ENCODE measurements at regions not wholly inside any gene's neighbourhood (a gene's known extent, or its start where the extent isn't known, plus 50 kb on each side); places are given as distances from the start of the nearest gene placed in this dataset.

GRCh38 chr7:125409921-125410320 is 480.3 kb upstream of the POT1 start:
- TF ChIP-seq, protein P1, sequence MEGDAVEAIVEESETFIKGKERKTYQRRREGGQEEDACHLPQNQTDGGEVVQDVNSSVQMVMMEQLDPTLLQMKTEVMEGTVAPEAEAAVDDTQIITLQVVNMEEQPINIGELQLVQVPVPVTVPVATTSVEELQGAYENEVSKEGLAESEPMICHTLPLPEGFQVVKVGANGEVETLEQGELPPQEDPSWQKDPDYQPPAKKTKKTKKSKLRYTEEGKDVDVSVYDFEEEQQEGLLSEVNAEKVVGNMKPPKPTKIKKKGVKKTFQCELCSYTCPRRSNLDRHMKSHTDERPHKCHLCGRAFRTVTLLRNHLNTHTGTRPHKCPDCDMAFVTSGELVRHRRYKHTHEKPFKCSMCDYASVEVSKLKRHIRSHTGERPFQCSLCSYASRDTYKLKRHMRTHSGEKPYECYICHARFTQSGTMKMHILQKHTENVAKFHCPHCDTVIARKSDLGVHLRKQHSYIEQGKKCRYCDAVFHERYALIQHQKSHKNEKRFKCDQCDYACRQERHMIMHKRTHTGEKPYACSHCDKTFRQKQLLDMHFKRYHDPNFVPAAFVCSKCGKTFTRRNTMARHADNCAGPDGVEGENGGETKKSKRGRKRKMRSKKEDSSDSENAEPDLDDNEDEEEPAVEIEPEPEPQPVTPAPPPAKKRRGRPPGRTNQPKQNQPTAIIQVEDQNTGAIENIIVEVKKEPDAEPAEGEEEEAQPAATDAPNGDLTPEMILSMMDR (IDR thresholded peaks at IDR 0.05): no peak
- TF ChIP-seq, protein P2, sequence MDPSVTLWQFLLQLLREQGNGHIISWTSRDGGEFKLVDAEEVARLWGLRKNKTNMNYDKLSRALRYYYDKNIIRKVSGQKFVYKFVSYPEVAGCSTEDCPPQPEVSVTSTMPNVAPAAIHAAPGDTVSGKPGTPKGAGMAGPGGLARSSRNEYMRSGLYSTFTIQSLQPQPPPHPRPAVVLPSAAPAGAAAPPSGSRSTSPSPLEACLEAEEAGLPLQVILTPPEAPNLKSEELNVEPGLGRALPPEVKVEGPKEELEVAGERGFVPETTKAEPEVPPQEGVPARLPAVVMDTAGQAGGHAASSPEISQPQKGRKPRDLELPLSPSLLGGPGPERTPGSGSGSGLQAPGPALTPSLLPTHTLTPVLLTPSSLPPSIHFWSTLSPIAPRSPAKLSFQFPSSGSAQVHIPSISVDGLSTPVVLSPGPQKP (IDR thresholded peaks at IDR 0.05; ENCODE audit: low read depth, low read length): no peak
- TF ChIP-seq HMGXB4 (CRISPR knock-in tag; IDR thresholded peaks at IDR 0.05; ENCODE audit: borderline replicate concordance): no peak
- TF ChIP-seq RAD21 (conservative IDR thresholded peaks at IDR 0.05 in 1 of 2, IDR thresholded peaks at IDR 0.05 in 1 of 2): no peak
- no peak for TF ChIP-seq POLR2A (IDR thresholded peaks at IDR 0.05; ENCODE audit: low read length)
- TF ChIP-seq JUN (IDR thresholded peaks at IDR 0.05): no peak
- TF ChIP-seq CBX8 (IDR thresholded peaks at IDR 0.05): no peak
- no peak for TF ChIP-seq RCOR1 (IDR thresholded peaks at IDR 0.05; ENCODE audit: low read depth, low read length)
- no peak for TF ChIP-seq ESRRA (IDR thresholded peaks at IDR 0.05; ENCODE audit: borderline replicate concordance, low read length)
- no peak for TF ChIP-seq ZSCAN20 (CRISPR knock-in tag; IDR thresholded peaks at IDR 0.05)
- TF ChIP-seq EP300 (IDR thresholded peaks at IDR 0.05): no peak
- no peak for TF ChIP-seq SMC3 (IDR thresholded peaks at IDR 0.05)
- TF ChIP-seq, protein P3, sequence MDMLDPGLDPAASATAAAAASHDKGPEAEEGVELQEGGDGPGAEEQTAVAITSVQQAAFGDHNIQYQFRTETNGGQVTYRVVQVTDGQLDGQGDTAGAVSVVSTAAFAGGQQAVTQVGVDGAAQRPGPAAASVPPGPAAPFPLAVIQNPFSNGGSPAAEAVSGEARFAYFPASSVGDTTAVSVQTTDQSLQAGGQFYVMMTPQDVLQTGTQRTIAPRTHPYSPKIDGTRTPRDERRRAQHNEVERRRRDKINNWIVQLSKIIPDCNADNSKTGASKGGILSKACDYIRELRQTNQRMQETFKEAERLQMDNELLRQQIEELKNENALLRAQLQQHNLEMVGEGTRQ (IDR thresholded peaks at IDR 0.05): no peak
- no peak for TF ChIP-seq JUNB (IDR thresholded peaks at IDR 0.05)
